Stimulated activated naive CD8-positive, alpha-beta T cell treated with anti-CD3 and anti-CD28 coated beads, Interleukin-15, Interleukin-2, amounts not matched to agents 100 U/mL and 50 U/mL, for 24 hours (primary cell): ENCODE measurements at regions not wholly inside any gene's neighbourhood (a gene's known extent, or its start where the extent isn't known, plus 50 kb on each side); places are given as distances from the start of the nearest gene placed in this dataset.
"Not testable (repeated sequence)": the region's sequence is repeated elsewhere in the genome, so short reads cannot be mapped to it uniquely, and the experiment has no call there.

ENCODE experiments used
- ATAC-seq: fragments of 150-1000 bp; cut with Tn5 transposase; one replicate; pipeline ENCODE4 v1.10.0; 2021
- DNase-seq: peaks from one replicate; pipeline ENCODE4 v3.0.0; 2021

GRCh38 chr18:42328931-42329330 is 373.9 kb downstream of the PIK3C3 start:
- ATAC-seq: no peak
- DNase-seq: no peak

- ATAC-seq: no peak
- no peak for DNase-seq
These were observed 375.3 kb downstream of the PIK3C3 start for GRCh38 chr18:42330296-42330695.

DNA sequence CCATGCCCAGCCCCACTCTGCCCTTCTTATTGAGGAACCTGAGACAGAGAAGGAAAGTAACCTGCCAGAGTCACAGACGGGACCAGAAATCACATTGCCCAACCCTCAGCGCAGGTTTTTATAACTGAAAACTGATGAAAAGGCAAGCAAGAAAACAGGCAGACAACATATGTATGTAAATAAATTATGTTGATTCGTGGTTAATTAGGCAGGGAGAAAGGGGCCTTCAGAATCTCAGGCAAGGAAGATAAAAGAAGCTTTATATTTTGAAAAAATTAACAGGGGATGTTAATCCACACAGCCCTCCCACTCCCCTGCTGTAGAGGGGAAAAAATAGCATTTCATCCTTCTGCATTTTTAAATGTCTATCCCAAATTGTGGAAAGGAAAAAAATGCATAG is 378.5 kb downstream of the PIK3C3 start:
- ATAC-seq: no peak
- no peak for DNase-seq

DNA sequence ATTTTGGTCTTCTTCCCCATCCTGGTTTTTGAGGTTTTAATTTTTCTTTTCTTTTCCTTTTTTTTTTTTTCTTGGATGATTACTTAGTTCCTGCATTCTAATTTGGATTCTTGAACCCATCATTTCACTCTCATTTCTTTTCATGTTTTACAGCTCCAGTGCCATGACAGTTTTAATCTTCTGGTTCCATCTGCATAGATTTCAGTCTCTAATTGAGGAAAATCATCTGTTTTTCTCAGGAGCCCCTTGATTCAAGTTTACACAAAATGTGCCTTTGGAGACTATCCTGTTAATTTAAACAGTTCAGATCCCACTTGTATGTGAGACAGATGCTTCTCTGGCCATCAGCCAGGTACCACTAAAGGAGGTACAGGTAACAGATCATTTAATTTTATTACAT is 379.9 kb downstream of the PIK3C3 start:
- no peak for ATAC-seq

GRCh38 chr18:42336139-42336538 is 381.1 kb downstream of the PIK3C3 start:
- ATAC-seq (no peak), DNase-seq (no peak)

More for the DNA sequence above, 379.9 kb downstream of the PIK3C3 start:
- DNase-seq: no peak

DNA sequence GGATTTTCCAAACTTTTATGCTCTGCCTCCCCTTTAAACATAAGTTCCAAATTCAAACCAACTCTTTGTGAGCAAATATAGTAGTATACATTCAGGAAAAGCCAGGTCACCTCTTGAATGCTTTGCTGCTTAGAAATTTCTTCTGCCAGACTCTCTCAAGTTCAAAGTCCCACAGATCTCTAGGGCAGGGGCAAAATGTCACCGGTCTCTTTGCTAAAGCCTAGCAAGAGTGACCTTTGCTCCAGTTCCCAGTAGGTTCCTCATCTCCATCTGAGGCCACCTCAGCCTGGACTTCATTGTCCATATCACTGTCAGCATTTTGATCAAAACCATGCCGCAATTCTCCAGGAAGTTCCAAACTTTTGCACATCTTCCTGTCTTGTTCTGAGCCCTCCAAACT is 382.3 kb downstream of the PIK3C3 start:
- not testable (repeated sequence) for ATAC-seq, DNase-seq

DNA sequence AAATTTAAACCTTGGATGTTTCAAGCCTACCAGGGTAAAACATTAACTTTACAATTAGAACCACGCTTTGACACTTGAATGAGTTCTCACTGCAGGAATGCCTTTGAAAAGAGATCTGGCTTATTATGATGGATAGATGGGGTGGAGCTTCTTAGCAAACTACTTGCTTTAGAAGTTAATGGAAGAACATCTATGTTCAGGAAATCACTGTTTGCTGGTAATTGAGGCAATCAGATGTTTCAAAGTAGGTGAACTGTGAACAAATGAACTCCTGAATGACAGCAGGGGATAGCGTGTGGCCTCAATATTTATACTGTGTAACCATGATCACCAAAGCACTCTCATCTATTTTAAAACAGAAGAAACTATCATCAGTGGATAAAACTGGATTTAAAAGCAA is 383.6 kb downstream of the PIK3C3 start:
- ATAC-seq (no peak), DNase-seq (no peak)

DNA sequence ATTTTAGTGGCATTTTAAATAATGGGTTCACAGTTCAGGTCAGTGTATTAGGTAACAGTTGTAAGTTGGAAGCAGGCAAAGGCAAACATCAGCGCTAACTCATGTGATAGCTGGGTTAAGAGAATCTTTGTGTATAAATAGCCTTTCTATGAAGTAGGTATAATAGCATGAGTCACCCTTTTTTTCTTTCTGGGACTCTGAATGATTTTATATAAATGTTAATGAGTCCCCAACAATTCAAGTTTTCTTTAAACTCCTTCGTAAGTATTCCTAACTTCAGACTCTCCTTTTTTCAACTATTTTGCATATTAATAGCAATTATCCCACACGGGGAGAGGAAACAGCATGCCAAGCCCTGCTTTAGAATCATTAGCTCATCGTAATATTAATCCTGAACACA is 384.3 kb downstream of the PIK3C3 start:
- no peak for ATAC-seq

GRCh38 chr18:42340423-42341009 is 385.5 kb downstream of the PIK3C3 start:
- no peak for DNase-seq
- ATAC-seq: no peak

More for the DNA sequence above, 384.3 kb downstream of the PIK3C3 start:
- DNase-seq: no peak

- DNase-seq (no peak), ATAC-seq (no peak)
These were observed 386.4 kb downstream of the PIK3C3 start for GRCh38 chr18:42341423-42341822.

- ATAC-seq: no peak
- no peak for DNase-seq
These were observed 393.7 kb downstream of the PIK3C3 start for GRCh38 chr18:42348722-42349121.

DNA sequence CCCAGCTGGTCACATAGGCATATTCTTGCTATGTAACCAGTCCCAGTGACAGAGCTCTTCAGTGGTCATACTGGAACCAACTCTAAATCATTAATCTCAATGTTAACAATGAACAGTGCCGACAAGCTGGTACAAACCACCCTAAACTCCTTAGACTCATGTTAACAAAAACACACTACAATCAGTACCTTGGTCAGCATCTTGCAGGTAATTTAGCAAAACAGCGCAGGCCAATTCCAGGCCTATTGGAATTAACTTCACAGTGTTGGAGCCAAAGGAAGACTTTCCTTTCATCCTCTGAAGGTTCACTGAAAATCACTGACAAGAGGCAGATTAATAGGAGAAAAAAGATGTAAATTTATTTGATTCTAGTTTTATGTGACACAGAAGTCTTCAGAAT is 396.4 kb downstream of the PIK3C3 start:
- no peak for ATAC-seq
- no peak for DNase-seq

- ATAC-seq (no peak), DNase-seq (no peak)
These were observed 405.7 kb downstream of the PIK3C3 start for GRCh38 chr18:42360716-42361115.

GRCh38 chr18:42363446-42364441 is 408.7 kb downstream of the PIK3C3 start:
- ATAC-seq (no peak), DNase-seq (no peak)

DNA sequence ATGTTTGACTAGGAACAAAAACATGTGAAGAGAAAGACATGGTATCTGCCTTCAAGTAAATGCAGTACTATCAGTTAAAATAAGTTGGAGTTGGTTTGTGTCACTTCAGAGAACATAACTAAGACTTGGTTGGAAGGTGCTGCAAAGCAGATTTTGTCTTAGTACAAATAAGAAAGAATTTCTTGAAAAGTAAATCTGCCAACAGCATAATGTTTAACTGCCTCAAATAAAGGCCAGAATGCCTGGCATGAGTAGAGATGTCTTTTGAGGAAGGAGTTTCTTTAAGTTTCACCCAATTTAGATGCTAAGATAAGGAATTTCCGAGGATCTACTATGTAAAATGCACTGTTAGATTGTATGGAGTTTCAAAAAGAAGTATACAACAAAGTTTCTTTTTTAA is 409.7 kb downstream of the PIK3C3 start:
- DNase-seq (no peak), ATAC-seq (no peak)

DNA sequence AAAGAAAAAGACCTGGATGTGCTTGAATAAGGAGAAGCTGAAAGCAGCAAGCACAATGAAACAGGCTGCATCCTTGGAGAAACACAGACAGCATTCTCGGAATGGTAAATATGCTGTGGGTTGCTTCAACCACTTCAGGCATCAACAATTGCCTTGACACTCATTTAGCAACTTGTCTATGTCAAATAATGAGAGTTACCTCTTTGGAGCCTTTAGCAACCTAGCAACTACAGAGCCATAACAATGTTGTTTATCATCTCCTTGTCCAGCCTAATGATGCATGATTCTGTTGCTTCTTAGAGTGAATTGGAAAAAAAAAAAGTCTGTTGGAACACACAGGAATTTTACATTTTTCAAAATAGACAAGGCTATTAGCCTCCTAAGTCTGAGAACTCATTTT is 410.6 kb downstream of the PIK3C3 start:
- no peak for ATAC-seq
- DNase-seq: no peak

DNA sequence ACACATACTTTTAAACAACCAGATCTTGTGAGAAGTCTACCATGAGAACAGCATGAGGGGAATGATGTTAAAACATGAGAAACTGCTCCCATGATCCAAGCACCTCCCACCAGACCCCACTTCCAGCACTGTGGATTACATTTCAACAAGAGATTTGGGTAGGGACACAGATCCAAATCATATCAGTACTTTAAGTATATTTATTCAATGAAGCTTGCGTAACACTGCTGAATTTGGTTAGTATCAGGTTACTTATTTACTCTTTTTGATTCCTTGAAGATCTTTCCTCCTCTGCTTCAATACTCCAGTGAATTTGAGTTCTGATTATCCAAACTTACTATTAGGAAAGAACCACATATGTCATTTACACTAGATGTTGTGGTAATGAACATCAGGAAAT is 418.6 kb downstream of the PIK3C3 start:
- ATAC-seq (no peak), DNase-seq (no peak)

DNA sequence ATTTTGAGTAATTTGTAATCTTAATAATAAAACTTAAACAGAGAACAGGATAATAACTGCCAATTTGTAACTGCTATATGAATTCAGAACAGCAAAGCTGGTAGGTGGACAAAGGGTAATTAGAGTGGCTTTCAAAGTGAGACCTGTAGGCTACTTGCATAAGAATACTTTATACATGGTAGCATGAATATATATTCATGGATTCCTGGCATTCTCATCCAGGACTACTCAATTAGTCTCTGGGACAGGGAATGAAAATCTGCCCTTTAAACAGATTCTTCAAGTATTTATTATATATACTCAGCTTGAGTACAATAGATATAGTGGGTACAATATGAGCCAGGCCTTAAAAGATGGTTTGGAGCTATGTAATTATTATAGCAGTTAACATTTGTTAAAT is 419.9 kb downstream of the PIK3C3 start:
- no peak for ATAC-seq
- no peak for DNase-seq

GRCh38 chr18:42378854-42379253 is 423.8 kb downstream of the PIK3C3 start:
- not testable (repeated sequence) for ATAC-seq

GRCh38 chr18:42381236-42381635 is 426.2 kb downstream of the PIK3C3 start:
- ATAC-seq, DNase-seq: not testable (repeated sequence)

More at GRCh38 chr18:42378854-42379253, 423.8 kb downstream of the PIK3C3 start:
- not testable (repeated sequence) for DNase-seq

GRCh38 chr18:42392416-42392815 is 437.4 kb downstream of the PIK3C3 start:
- no peak for DNase-seq
- no peak for ATAC-seq

- ATAC-seq (no peak), DNase-seq (no peak)
These were observed 437.9 kb downstream of the PIK3C3 start for GRCh38 chr18:42392926-42393325.

- ATAC-seq (no peak), DNase-seq (no peak)
These were observed 439.2 kb downstream of the PIK3C3 start for GRCh38 chr18:42394238-42394637.
